ENCODE measurements at regions not wholly inside any gene's neighbourhood (a gene's known extent, or its start where the extent isn't known, plus 50 kb on each side); places are given as distances from the start of the nearest gene placed in this dataset.

- intact Hi-C loops (cut with DNase I) = no loop called here
- ATAC-seq = no peak
- no peak for DNase-seq (ENCODE audit: missing footprints)
Observed at GRCh38 chr9:31807574-31808256, 576.7 kb upstream of the ACO1 start.

DNA sequence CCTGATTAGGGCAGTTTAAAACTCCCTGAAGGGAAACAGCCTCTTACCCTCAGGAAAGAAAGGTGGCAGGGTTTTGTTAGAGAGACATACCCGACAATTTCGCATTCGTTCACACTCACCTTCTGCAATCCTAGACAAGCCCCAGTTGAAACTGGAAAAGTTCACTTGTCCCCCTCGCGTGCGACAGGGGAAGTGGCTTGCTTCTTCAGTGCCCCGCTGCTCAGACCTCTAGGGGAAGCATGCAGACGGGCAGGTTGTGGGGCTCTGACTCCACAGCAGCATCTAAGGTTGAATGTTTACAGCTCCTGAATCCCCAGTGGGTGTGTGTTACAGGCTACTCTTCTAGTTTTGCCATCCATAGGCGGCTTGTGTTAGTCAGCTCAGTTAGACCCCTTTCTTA is 575.7 kb upstream of the ACO1 start:
- no peak for ATAC-seq
- no peak for DNase-seq (ENCODE audit: missing footprints)
- intact Hi-C loops (cut with DNase I) = no loop called here

- intact Hi-C loops (cut with DNase I) = no loop called here
- no peak for DNase-seq (ENCODE audit: missing footprints)
- ATAC-seq = no peak
Observed at GRCh38 chr9:31820426-31820825, 564.0 kb upstream of the ACO1 start.

GRCh38 chr9:31821583-31821982 is 562.9 kb upstream of the ACO1 start:
- ATAC-seq = no peak
- intact Hi-C loops (cut with DNase I) = no loop called here
- no peak for DNase-seq (ENCODE audit: missing footprints)

DNA sequence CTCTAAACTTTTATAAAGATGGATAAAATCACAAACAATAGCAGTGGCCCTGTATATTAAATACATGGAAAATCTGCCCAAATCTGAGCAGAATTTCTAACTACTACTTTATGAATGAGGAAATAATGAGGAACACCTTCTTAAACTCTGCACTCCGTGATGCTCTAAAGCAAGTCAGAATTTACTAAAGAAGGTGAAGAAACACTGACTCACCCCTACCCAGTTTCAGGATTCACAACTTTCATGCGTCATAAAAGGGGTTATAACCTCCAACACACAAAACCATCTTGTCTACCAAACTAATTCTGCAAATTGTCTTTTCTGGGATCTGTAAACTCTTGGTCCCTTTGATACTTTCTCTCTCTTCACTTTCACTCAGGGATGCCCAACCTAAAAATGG is 561.1 kb upstream of the ACO1 start:
- intact Hi-C loops (cut with DNase I) = no loop called here
- ATAC-seq = no peak
- no peak for DNase-seq (ENCODE audit: missing footprints)

- DNase-seq (ENCODE audit: missing footprints) (no peak), ATAC-seq (no peak)
- intact Hi-C loops (cut with DNase I) = no loop called here
Observed at GRCh38 chr9:31824860-31825259, 559.6 kb upstream of the ACO1 start.

DNA sequence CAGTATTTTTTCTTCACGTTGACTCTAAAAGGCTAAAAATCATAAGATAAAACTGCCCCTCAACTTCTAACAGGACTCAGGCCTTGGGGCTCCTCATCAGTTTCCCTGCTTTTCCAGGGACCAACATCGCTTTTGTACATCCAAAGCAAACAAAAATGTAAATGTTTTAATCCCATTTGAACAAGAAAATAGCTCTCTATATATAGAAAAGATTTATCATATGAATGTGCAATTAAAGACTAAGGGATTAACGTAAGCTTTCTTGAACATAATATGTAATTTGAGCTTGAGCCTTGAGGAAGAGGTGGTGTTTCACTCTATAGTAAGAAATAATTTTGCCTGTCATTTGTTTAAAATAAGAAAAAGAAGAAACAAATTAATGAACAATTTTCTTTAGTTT is 547.2 kb upstream of the ACO1 start:
- DNase-seq (ENCODE audit: missing footprints) (no peak), ATAC-seq (no peak)
- intact Hi-C loops (cut with DNase I) = no loop called here

DNA sequence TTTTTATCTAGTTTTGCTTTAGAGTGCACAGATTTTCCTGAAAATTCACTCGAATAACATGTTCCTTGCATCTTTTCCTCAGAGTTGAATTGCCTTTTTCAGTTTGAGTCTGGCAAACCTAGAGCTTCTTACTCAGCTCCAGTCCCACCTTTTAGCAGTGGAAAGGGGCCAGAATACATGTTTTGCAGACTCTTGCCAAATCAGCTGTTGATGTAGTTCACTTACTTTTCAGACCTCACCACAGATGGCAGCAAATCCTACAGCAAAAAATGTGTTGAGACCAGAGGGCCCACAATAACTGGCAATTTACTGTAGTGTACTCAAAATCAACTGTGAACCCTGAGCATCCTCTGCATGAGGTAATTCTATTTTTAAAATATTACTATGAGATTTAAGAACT is 545.2 kb upstream of the ACO1 start:
- intact Hi-C loops (cut with DNase I) = no loop called here
- ATAC-seq = no peak
- DNase-seq (ENCODE audit: missing footprints) = no peak

- no peak for ATAC-seq
- intact Hi-C loops (cut with DNase I) = no loop called here
- no peak for DNase-seq (ENCODE audit: missing footprints)
Observed at GRCh38 chr9:31840702-31841101, 543.7 kb upstream of the ACO1 start.

DNA sequence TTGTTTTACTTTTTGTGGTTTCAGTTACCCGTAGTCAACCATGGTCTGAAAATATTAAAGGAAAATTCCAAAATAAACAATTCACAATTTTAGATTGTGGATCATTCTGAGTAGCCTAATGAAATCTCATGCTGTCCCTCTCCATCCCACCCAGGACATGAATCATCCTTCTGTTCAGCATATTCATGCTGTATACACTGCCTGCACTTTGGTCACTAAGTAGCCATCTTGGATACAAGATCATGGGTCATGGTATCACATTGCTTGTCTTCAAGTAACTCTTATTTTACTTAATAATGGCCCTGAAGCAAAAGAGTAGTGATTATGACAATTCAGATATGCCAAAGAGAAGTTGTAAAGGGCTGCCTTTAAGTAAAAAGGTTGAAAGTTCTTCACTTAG is 536.5 kb upstream of the ACO1 start:
- intact Hi-C loops (cut with DNase I) = no loop called here
- ATAC-seq (no peak), DNase-seq (ENCODE audit: missing footprints) (no peak)

DNA sequence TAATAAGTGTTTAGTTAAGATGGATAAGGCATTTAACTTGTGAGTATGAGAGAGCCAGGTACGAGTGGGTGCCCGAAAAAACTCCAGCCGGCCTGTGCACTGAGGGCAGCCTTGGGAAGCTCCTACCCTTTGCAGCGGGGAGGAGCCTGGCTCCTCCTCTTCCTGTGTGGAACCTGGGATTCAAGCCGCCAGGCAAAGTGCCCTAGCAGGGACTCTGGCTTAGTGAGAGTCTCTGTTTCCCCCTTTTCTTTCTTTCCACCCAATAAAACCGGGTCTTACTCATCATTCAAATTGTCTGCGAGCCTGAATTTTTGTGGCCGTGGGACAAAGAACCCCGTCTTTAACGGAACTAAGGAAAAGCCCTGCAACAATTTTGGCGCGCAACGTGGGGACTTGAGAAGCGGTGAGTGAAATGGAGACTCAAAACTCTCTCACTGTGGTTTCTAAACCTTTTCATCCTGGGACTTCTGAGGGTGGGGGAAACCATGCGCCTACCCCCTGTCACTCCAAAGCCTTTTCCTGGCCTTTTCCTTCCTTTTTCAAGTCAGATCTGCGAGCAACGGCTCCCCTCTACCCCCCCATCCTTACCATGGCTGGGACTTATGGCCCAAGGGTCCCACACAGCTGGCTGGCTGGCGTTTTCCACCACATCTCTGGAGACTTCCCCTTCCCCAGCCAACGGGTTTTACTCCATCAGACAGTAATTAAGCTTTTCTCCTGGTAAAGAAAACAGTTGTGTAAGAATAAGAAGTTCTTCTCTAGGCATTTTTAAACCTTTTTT is 535.7 kb upstream of the ACO1 start:
- ATAC-seq (no peak), DNase-seq (ENCODE audit: missing footprints) (no peak)
- intact Hi-C loops (cut with DNase I) = no loop called here

DNA sequence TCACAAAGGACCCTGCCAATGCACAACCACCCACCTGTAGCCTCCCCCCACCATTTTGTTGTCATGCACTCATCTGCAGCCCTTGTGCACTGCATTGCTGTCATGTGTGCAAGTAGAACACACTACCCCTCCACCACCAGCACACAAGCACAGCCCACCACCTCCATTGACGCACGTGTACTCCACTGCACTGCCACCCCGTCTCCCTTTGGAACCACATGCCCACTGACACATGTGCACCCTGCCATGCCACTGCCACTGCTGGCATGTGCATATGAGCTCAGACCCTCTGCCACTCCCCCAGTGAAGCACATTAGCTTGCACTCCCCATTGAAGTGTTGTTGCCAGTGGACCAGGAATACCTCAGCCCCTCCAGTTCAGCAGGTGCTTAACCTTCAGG is 530.3 kb upstream of the ACO1 start:
- no peak for ATAC-seq

GRCh38 chr9:31868830-31869229 is 515.6 kb upstream of the ACO1 start:
- intact Hi-C loops (cut with DNase I) = no loop called here
- no peak for ATAC-seq
- no peak for DNase-seq (ENCODE audit: missing footprints)

More for the DNA sequence above, 530.3 kb upstream of the ACO1 start:
- intact Hi-C loops (cut with DNase I) = no loop called here
- DNase-seq (ENCODE audit: missing footprints) = peak; percentile 56

GRCh38 chr9:31870276-31870675 is 514.2 kb upstream of the ACO1 start:
- intact Hi-C loops (cut with DNase I) = no loop called here
- no peak for DNase-seq (ENCODE audit: missing footprints)

GRCh38 chr9:31873722-31874121 is 510.7 kb upstream of the ACO1 start:
- ATAC-seq (no peak), DNase-seq (ENCODE audit: missing footprints) (no peak)
- intact Hi-C loops (cut with DNase I) = no loop called here

More at GRCh38 chr9:31870276-31870675, 514.2 kb upstream of the ACO1 start:
- no peak for ATAC-seq

- DNase-seq (ENCODE audit: missing footprints) (no peak), ATAC-seq (no peak)
- intact Hi-C loops (cut with DNase I) = no loop called here
Observed at GRCh38 chr9:31894008-31894407, 490.4 kb upstream of the ACO1 start.

DNA sequence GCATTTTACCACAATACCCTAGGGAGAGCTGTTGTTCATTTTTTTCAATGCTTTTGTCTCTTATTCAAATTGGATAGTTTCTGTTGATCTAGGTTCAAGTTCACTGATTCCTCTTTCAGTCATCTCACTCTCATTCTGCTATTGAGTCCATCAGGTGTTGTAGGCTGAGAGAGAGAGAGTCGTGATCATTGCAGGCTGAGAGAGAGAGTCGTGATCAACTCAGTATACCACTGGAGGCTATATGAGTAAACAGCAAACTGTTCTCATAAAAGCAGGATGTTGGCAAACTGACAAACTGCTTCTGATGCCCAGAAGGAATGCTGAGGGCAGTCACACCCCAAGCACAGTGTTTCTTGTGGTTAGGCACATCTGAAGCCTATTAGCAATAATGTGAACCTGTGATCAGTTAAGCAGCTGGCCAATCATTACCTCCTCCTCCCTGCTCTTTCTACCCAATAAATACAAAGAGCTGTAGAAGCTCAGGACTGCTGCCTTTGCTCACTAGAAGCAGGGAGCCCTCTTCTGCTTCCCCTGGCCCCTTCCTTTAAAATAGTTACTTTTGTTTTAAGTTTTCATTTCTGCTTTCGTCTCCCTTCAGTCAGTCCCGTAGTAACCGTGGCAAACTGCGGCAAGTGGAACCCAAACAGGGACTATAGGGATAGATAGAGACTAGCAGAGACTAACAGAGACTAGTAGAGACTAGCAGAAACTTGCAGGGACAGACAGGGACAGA is 476.1 kb upstream of the ACO1 start:
- no peak for DNase-seq (ENCODE audit: missing footprints)
- intact Hi-C loops (cut with DNase I) = no loop called here
- no peak for ATAC-seq

- no peak for ATAC-seq
Observed at GRCh38 chr9:31908891-31909480, 475.5 kb upstream of the ACO1 start.

GRCh38 chr9:31912636-31913035 is 471.8 kb upstream of the ACO1 start:
- DNase-seq (ENCODE audit: missing footprints) (no peak), ATAC-seq (no peak)
- intact Hi-C loops (cut with DNase I) = no loop called here

More at GRCh38 chr9:31908891-31909480, 475.5 kb upstream of the ACO1 start:
- intact Hi-C loops (cut with DNase I) = no loop called here
- DNase-seq (ENCODE audit: missing footprints) = no peak

All from Right ventricle myocardium inferior (tissue), 1 donor.